Tibial nerve (tissue), 4 donors: ENCODE measurements at regions not wholly inside any gene's neighbourhood (a gene's known extent, or its start where the extent isn't known, plus 50 kb on each side); places are given as distances from the start of the nearest gene placed in this dataset.

Source experiments
- DNase-seq, 2 donors: peaks; one replicate each; pipeline ENCODE4 v3.0.0-alpha.2; 2019; ENCODE audit warnings: low spot score in 2 of 2
- H3K27ac ChIP-seq, 4 donors: fragments of 200-600 bp; sonication (generic) in 3 of 4; one replicate each; pipeline ENCODE4 v1.5.1; 2017 to 2019; ENCODE audit warnings: mild to moderate bottlenecking in 1 of 4
- H3K27me3 ChIP-seq, 2 donors: fragments of 200-600 bp; sonication (generic) in 1 of 2; one replicate each; pipeline versions ENCODE4 v1.5.1 to v1.6.0; 2017 to 2019
- H3K36me3 ChIP-seq, 3 donors: fragments of 200-600 bp; sonication (generic); one replicate each; pipeline ENCODE4 v1.5.1; 2018 to 2019
- H3K4me1 ChIP-seq, 4 donors: fragments of 200-600 bp; sonication (generic) in 3 of 4; one replicate each; pipeline ENCODE4 v1.5.1; 2017 to 2019
- H3K4me3 ChIP-seq, 4 donors: fragments of 200-600 bp; sonication (generic) in 3 of 4; one replicate each; pipeline ENCODE4 v1.5.1; 2017 to 2019; ENCODE audit warnings: mild to moderate bottlenecking in 1 of 4, moderate library complexity in 1 of 4
- H3K9me3 ChIP-seq, 4 donors: fragments of 200-600 bp; sonication (generic) in 3 of 4; one replicate each; pipeline ENCODE4 v1.5.1; 2017 to 2019
- EP300 ChIP-seq, 2 donors: sonication (generic); formaldehyde crosslinking; IDR thresholded peaks; one replicate each; pipeline ENCODE4 v1.6.1; 2017; ENCODE audit warnings: antibody characterized with exemption in 2 of 2, mild to moderate bottlenecking in 1 of 2
- POLR2A ChIP-seq, 2 donors: fragments of 450-650 bp; IDR thresholded peaks; one replicate each; pipeline ENCODE4 v1.6.1; 2017; ENCODE audit warnings: antibody characterized with exemption in 2 of 2, mild to moderate bottlenecking in 2 of 2, moderate library complexity in 2 of 2
- WGBS, 2 donors: methylation state at CpG; one replicate each; pipeline ENCODE4 v1.1.5; 2018; 5-methylcytosine and 5-hydroxymethylcytosine counted together
- TF ChIP-seq, protein P1 (sequence below), 5 experiments: fragments of 200-600 bp in 3 of 5; fragments of 450-650 bp in 2 of 5; sonication (generic) in 3 of 5; IDR thresholded peaks; one replicate each; pipeline ENCODE4 v1.5.1; 2016 to 2019; ENCODE audit warnings: antibody characterized with exemption in 5 of 5, mild to moderate bottlenecking in 3 of 5, moderate library complexity in 2 of 5

DNA sequence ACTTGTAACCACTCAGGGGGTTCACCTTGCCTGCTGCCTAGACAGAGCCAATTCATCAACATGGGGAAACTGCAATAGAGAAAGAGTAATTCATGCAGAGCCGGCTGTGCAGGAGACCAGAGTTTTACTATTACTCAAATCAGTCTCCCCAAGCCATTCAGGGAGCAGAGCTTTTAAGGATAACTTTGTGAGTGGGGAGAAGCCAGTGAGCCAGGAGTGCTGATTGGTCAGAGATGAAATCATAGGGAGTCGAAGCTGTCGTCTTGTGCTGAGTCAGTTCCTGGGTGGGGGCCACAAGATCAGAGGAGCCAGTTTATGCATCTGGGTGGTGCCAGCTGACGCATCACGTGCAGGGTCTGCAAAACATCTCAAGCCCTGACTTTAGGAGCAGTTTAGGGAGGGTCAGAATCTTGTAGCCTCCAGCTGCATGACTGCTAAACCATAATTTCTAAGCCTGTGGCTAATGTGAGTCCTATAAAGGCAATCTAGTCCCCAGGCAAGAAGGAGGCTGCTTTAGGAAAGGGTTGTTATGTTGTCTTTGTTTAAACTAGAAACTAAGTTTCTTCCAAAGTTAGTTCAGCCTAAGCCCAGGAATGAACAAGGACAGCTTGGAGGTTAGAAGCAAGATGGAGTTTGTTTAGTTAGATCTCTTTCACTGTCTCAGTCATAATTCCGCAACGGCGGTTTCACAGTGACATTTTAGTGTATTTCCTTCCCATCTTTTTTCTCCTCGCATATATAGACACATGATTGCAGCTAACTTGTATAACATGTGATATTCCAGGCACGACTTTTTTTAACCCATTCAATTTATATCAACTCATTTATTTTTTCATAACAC is 68.9 kb upstream of the NCOR2 start:
- H3K27me3 ChIP-seq, result no peaks in the 10 kb centered on the region
- no peaks in the 10 kb centered on the region for H3K9me3 ChIP-seq
- no peak for DNase-seq
- H3K36me3 ChIP-seq, result no peaks in the 10 kb centered on the region
- H3K27ac ChIP-seq, result no peak overlapping the region
- TF ChIP-seq, protein P1, sequence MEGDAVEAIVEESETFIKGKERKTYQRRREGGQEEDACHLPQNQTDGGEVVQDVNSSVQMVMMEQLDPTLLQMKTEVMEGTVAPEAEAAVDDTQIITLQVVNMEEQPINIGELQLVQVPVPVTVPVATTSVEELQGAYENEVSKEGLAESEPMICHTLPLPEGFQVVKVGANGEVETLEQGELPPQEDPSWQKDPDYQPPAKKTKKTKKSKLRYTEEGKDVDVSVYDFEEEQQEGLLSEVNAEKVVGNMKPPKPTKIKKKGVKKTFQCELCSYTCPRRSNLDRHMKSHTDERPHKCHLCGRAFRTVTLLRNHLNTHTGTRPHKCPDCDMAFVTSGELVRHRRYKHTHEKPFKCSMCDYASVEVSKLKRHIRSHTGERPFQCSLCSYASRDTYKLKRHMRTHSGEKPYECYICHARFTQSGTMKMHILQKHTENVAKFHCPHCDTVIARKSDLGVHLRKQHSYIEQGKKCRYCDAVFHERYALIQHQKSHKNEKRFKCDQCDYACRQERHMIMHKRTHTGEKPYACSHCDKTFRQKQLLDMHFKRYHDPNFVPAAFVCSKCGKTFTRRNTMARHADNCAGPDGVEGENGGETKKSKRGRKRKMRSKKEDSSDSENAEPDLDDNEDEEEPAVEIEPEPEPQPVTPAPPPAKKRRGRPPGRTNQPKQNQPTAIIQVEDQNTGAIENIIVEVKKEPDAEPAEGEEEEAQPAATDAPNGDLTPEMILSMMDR (IDR thresholded peaks at IDR 0.05), result no peak
- TF ChIP-seq EP300 (IDR thresholded peaks at IDR 0.05) (no peak), POLR2A (IDR thresholded peaks at IDR 0.05) (no peak)
- H3K4me1 ChIP-seq, result peaks cover 0 to 21% (median 0%) of the 10 kb centered on the region in 4 donors
- 46 to 47% methylated on average over 10 of the region's 10 CpGs for WGBS, 2 donors
- no peak overlapping the region for H3K4me3 ChIP-seq

DNA sequence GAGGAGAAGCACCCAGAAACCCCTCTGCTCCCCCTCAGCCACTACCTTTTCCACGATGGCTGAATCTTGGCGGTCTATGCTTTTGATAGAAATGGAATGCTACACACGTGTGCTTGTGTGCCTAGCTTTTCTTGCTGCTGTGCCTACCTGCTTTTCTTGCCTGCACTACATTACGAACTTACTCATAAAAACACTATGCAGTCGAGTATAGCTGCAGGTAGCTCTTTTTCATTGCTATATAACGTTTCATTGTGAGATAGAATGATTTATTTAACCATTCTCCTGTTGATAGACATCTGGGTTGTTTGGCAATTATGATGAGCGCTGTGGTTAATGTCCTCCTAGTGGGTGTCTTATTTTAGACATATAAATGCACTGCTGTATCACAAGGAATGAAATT is 67.9 kb upstream of the NCOR2 start:
- TF ChIP-seq EP300 (IDR thresholded peaks at IDR 0.05), result no peak
- TF ChIP-seq, protein P1 (IDR thresholded peaks at IDR 0.05), result no peak
- TF ChIP-seq POLR2A (IDR thresholded peaks at IDR 0.05), result no peak
- Histone ChIP-seq H3K27me3 (no peaks in the 10 kb centered on the region), H3K36me3 (no peaks in the 10 kb centered on the region), H3K4me1 (peaks cover 0 to 22% (median 0%) of the 10 kb centered on the region in 4 donors), H3K4me3 (no peak overlapping the region), H3K27ac (no peak overlapping the region), H3K9me3 (no peaks in the 10 kb centered on the region)
- no peak for DNase-seq
- WGBS, 2 donors, result 91 to 95% methylated on average over 7 of the region's 7 CpGs

DNA sequence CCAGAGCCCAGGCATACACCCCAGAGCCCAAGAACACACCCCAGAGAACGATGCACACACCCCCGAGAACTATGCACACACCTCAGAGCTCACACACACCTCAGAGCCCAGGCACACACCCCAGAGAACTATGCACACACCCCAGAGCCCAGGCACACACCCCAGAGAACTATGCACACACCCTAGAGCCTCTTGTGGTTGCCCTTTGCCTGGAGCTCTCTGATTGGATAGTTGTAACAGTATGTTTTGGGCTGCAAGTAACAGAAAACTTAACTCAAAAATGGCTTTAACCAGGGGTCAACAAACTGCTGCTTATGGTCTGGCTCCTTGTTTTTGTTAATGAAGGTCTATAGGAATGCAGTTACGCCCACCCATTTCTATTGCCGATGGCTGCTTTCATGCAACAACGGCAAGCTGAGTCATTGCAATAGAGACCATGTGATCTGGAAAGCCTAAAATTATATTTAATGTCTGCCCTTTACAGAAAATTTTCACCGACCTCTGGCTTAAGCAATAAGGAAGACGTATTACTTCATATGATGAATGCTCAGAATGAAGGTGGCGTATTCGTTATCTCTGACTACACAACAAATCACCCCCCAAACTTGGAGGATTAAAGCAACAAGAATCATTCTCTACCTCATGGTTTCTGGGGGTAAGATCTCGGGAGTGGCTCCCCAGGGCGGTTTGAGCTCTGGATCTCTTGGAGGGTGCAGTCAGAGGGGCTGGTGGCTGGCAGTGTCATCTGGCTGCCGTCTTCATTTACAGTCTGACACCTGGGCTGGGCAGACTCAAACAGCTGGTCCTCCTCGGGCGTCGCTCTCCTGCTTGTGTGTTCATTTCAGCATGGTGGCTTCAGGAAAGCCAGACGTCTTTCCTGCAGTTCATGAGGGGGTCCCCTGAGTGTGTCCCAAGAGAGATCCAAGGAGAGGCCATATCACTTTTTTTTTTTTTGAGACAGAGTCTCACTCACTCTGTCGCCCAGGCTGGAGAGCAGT is 66.3 kb upstream of the NCOR2 start:
- no peaks in the 10 kb centered on the region for H3K36me3 ChIP-seq
- no peak for DNase-seq
- H3K9me3 ChIP-seq, result no peaks in the 10 kb centered on the region
- no peaks in the 10 kb centered on the region for H3K27me3 ChIP-seq
- no peak overlapping the region for H3K4me3 ChIP-seq
- 74 to 76% methylated on average over 17 of the region's 17 CpGs for WGBS, 2 donors
- H3K4me1 ChIP-seq, result peaks cover 0 to 26% (median 0%) of the 10 kb centered on the region in 4 donors
- H3K27ac ChIP-seq, result no peak overlapping the region
- no peak for TF ChIP-seq EP300 (IDR thresholded peaks at IDR 0.05)
- no peak for TF ChIP-seq POLR2A (IDR thresholded peaks at IDR 0.05)
- TF ChIP-seq, protein P1 (IDR thresholded peaks at IDR 0.05), result no peak

DNA sequence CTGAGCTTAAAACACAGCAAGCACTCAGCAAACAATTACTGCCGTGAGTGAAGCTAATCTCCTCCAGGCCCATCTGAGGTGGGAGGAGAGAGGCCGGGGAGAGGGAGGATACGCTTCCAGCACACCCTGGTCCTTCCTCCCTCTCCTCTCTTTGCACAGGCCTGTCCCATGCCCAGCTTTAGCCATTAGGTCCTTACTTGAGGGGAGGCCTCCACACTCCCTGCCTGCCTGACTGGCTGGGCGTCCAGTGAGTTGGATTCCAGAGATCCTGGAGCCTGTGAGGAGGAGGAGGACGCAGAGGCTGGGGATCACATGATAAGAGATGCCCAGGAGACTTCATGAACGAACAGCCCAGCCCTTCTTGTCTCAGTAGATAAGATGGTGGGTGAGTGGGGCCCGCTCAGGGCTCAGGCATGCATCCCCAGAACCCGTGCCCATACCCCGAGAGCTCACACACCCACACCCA is 65.1 kb upstream of the NCOR2 start:
- Histone ChIP-seq H3K27me3 (no peaks in the 10 kb centered on the region), H3K27ac (peak overlapping the region in 2 of 4 donors; percentile 37 to 40), H3K36me3 (no peaks in the 10 kb centered on the region), H3K4me3 (no peak overlapping the region), H3K4me1 (peaks cover 0 to 31% (median 0%) of the 10 kb centered on the region in 4 donors), H3K9me3 (no peaks in the 10 kb centered on the region)
- TF ChIP-seq EP300 (IDR thresholded peaks at IDR 0.05) (no peak), POLR2A (IDR thresholded peaks at IDR 0.05) (no peak)
- TF ChIP-seq, protein P1 (IDR thresholded peaks at IDR 0.05), result no peak
- 60 to 67% methylated on average over 8 to 9 of the region's 9 CpGs for WGBS, 2 donors
- DNase-seq, result no peak
